ENCODE measurements at regions not wholly inside any gene's neighbourhood (a gene's known extent, or its start where the extent isn't known, plus 50 kb on each side); places are given as distances from the start of the nearest gene placed in this dataset.
A peak's percentile ranks its signal among the peaks of the same experiment; 100 is the strongest.

- H3K9me3 Mint-ChIP-seq, result no peaks in the 10 kb centered on the region
- no peaks in the 10 kb centered on the region for H3K36me3 Mint-ChIP-seq
- DNase-seq (ENCODE audit: low spot score in 2 of 2), result no peak
- ATAC-seq, result no peak
- no peak overlapping the region for H3K27ac Mint-ChIP-seq
Measured at GRCh38 chr14:101474563-101475455, 86.5 kb upstream of the DIO3 start.

GRCh38 chr14:101475456-101476257, 85.6 kb upstream of the DIO3 start:
- H3K9me3 Mint-ChIP-seq, result no peaks in the 10 kb centered on the region
- no peaks in the 10 kb centered on the region for H3K36me3 Mint-ChIP-seq

GRCh38 chr14:101476258-101476915, 84.9 kb upstream of the DIO3 start:
- ATAC-seq (no peak), DNase-seq (ENCODE audit: low spot score in 2 of 2) (no peak)
- Mint-ChIP-seq H3K9me3 (no peaks in the 10 kb centered on the region), H3K27ac (peak overlapping the region in 1 of 2 donors; percentile 82), H3K36me3 (no peaks in the 10 kb centered on the region)

More at GRCh38 chr14:101475456-101476257, 85.6 kb upstream of the DIO3 start:
- no peak overlapping the region for H3K27ac Mint-ChIP-seq
- DNase-seq (ENCODE audit: low spot score in 2 of 2) (no peak), ATAC-seq (no peak)

GRCh38 chr14:101476916-101477553, 84.3 kb upstream of the DIO3 start:
- H3K36me3 Mint-ChIP-seq, result peaks cover 0 to 6% of the 10 kb centered on the region in 2 donors
- DNase-seq (ENCODE audit: low spot score in 2 of 2) (no peak), ATAC-seq (no peak)
- no peak overlapping the region for H3K27ac Mint-ChIP-seq
- H3K9me3 Mint-ChIP-seq, result no peaks in the 10 kb centered on the region

- DNase-seq (ENCODE audit: low spot score in 2 of 2) (no peak), ATAC-seq (no peak)
- Mint-ChIP-seq H3K36me3 (peaks cover 0 to 8% of the 10 kb centered on the region in 2 donors), H3K9me3 (no peaks in the 10 kb centered on the region), H3K27ac (no peak overlapping the region)
Measured at GRCh38 chr14:101477648-101478047, 83.6 kb upstream of the DIO3 start.

- no peak for ATAC-seq
- Mint-ChIP-seq H3K27ac (no peak overlapping the region), H3K36me3 (peaks cover 0 to 8% of the 10 kb centered on the region in 2 donors), H3K9me3 (peaks cover 0 to under 1% of the 10 kb centered on the region in 2 donors)
- DNase-seq (ENCODE audit: low spot score in 2 of 2), result no peak
Measured at GRCh38 chr14:101478096-101478495, 83.2 kb upstream of the DIO3 start.

GRCh38 chr14:101478796-101479410, 82.4 kb upstream of the DIO3 start:
- peaks cover 0 to 8% of the 10 kb centered on the region in 2 donors for H3K36me3 Mint-ChIP-seq
- no peak overlapping the region for H3K27ac Mint-ChIP-seq
- peaks cover 0 to 7% of the 10 kb centered on the region in 2 donors for H3K9me3 Mint-ChIP-seq
- no peak for ATAC-seq
- no peak for DNase-seq (ENCODE audit: low spot score in 2 of 2)

- H3K27ac Mint-ChIP-seq, result no peak overlapping the region
- DNase-seq (ENCODE audit: low spot score in 2 of 2) (no peak), ATAC-seq (no peak)
- peaks cover 0 to 8% of the 10 kb centered on the region in 2 donors for H3K36me3 Mint-ChIP-seq
- H3K9me3 Mint-ChIP-seq, result peaks cover 0 to 11% of the 10 kb centered on the region in 2 donors
Measured at GRCh38 chr14:101480022-101480746, 81.1 kb upstream of the DIO3 start.

GRCh38 chr14:101480747-101481530, 80.4 kb upstream of the DIO3 start:
- Mint-ChIP-seq H3K36me3 (peaks cover 0 to 8% of the 10 kb centered on the region in 2 donors), H3K27ac (no peak overlapping the region), H3K9me3 (peaks cover 0 to 11% of the 10 kb centered on the region in 2 donors)
- DNase-seq (ENCODE audit: low spot score in 2 of 2) (peak in 1 of 2 donors; percentile 39), ATAC-seq (no peak)

- peaks cover 0 to 11% of the 10 kb centered on the region in 2 donors for H3K9me3 Mint-ChIP-seq
- ATAC-seq, result no peak
- H3K27ac Mint-ChIP-seq, result no peak overlapping the region
- H3K36me3 Mint-ChIP-seq, result peaks cover 0 to 8% of the 10 kb centered on the region in 2 donors
- peak in 1 of 2 donors; percentile 21 for DNase-seq (ENCODE audit: low spot score in 2 of 2)
Measured at GRCh38 chr14:101481557-101481956, 79.7 kb upstream of the DIO3 start.

GRCh38 chr14:101482066-101482465, 79.2 kb upstream of the DIO3 start:
- peak in 1 of 2 donors; percentile 11 for DNase-seq (ENCODE audit: low spot score in 2 of 2)
- Mint-ChIP-seq H3K36me3 (peaks cover 0 to 8% of the 10 kb centered on the region in 2 donors), H3K9me3 (peaks cover 5 to 11% of the 10 kb centered on the region in 2 donors), H3K27ac (no peak overlapping the region)
- no peak for ATAC-seq

- peaks cover 11 to 13% of the 10 kb centered on the region in 2 donors for H3K9me3 Mint-ChIP-seq
Measured at GRCh38 chr14:101483829-101484228, 77.5 kb upstream of the DIO3 start.

GRCh38 chr14:101489092-101489760, 72.1 kb upstream of the DIO3 start:
- peaks cover 0 to 6% of the 10 kb centered on the region in 2 donors for H3K36me3 Mint-ChIP-seq
- no peak overlapping the region for H3K27ac Mint-ChIP-seq
- ATAC-seq, result no peak
- no peak for DNase-seq (ENCODE audit: low spot score in 2 of 2)
- peaks cover 3 to 13% of the 10 kb centered on the region in 2 donors for H3K9me3 Mint-ChIP-seq

More at GRCh38 chr14:101483829-101484228, 77.5 kb upstream of the DIO3 start:
- DNase-seq (ENCODE audit: low spot score in 2 of 2) (no peak), ATAC-seq (no peak)
- H3K36me3 Mint-ChIP-seq, result peaks cover 0 to 14% of the 10 kb centered on the region in 2 donors
- no peak overlapping the region for H3K27ac Mint-ChIP-seq

- Mint-ChIP-seq H3K27ac (no peak overlapping the region), H3K36me3 (peaks cover 0 to 6% of the 10 kb centered on the region in 2 donors), H3K9me3 (peaks cover 3 to 13% of the 10 kb centered on the region in 2 donors)
- DNase-seq (ENCODE audit: low spot score in 2 of 2), result no peak
- ATAC-seq, result no peak
Measured at GRCh38 chr14:101490771-101491170, 70.5 kb upstream of the DIO3 start.

All from activated naive CD4-positive, alpha-beta T cell treated with anti-CD3 and anti-CD28 coated beads, Interleukin-2, amount 50 U/mL, for 72 hours (primary cell).